GM18526 (cell line): ENCODE measurements at regions not wholly inside any gene's neighbourhood (a gene's known extent, or its start where the extent isn't known, plus 50 kb on each side); places are given as distances from the start of the nearest gene placed in this dataset.

ENCODE experiments used
- POLR2A ChIP-seq: IDR thresholded peaks from 3 replicates; pipeline ENCODE4 v1.6.1; 2011; ENCODE audit not compliant: insufficient read length; ENCODE audit errors: extremely low read depth

GRCh38 chr7:68892236-68892635, 706.0 kb upstream of the AUTS2 start:
- TF ChIP-seq POLR2A = no peak

- no peak for TF ChIP-seq POLR2A
Measured at GRCh38 chr7:68893411-68893810, 704.9 kb upstream of the AUTS2 start.

GRCh38 chr7:68900096-68900495, 698.2 kb upstream of the AUTS2 start:
- no peak for TF ChIP-seq POLR2A

GRCh38 chr7:68904630-68905029, 693.6 kb upstream of the AUTS2 start:
- TF ChIP-seq POLR2A = no peak

- TF ChIP-seq POLR2A = no peak
Measured at GRCh38 chr7:68911754-68912153, 686.5 kb upstream of the AUTS2 start.

- no peak for TF ChIP-seq POLR2A
Measured at GRCh38 chr7:68914006-68914405, 684.3 kb upstream of the AUTS2 start.

- TF ChIP-seq POLR2A = no peak
Measured at GRCh38 chr7:68917041-68917651, 681.1 kb upstream of the AUTS2 start.

GRCh38 chr7:68918621-68919020, 679.7 kb upstream of the AUTS2 start:
- no peak for TF ChIP-seq POLR2A

- no peak for TF ChIP-seq POLR2A
Measured at GRCh38 chr7:68922850-68923249, 675.4 kb upstream of the AUTS2 start.

- TF ChIP-seq POLR2A = no peak
Measured at GRCh38 chr7:68925241-68925640, 673.0 kb upstream of the AUTS2 start.

GRCh38 chr7:68929781-68930261, 668.5 kb upstream of the AUTS2 start:
- TF ChIP-seq POLR2A = no peak

- TF ChIP-seq POLR2A = no peak
Measured at GRCh38 chr7:68936471-68937035, 661.7 kb upstream of the AUTS2 start.

- TF ChIP-seq POLR2A = no peak
Measured at GRCh38 chr7:68938151-68938550, 660.1 kb upstream of the AUTS2 start.

GRCh38 chr7:68943786-68944185, 654.5 kb upstream of the AUTS2 start:
- no peak for TF ChIP-seq POLR2A

GRCh38 chr7:68955656-68956055, 642.6 kb upstream of the AUTS2 start:
- no peak for TF ChIP-seq POLR2A

- no peak for TF ChIP-seq POLR2A
Measured at GRCh38 chr7:68958571-68958970, 639.7 kb upstream of the AUTS2 start.

GRCh38 chr7:68963552-68963951, 634.7 kb upstream of the AUTS2 start:
- TF ChIP-seq POLR2A = no peak
